HCT116 (cell line): ENCODE measurements at regions not wholly inside any gene's neighbourhood (a gene's known extent, or its start where the extent isn't known, plus 50 kb on each side); places are given as distances from the start of the nearest gene placed in this dataset.
A peak's percentile ranks its signal among the peaks of the same experiment; 100 is the strongest.

Experiments
- ATAC-seq: fragments of 200-7000 bp; cut with Tn5 transposase; 2 replicates; pipeline ENCODE4 v1.9.1; 2020; ENCODE audit warnings: mild to moderate bottlenecking, moderate library complexity
- BruUV-seq: library from RNA; stranded (reverse); fragments of 400-500 nt; replicated peaks from 2 replicates; lab custom pipeline; 2021; lab: Mats Ljungman, UMichigan
- CTCF ChIA-PET: fragments of 300-600 bp; sonication (Branson Sonifier 250); formaldehyde crosslinking; loops from one replicate; lab custom pipeline; 2021; ENCODE audit warnings: antibody characterized with exemption; lab: Charles Lee
- POLR2A ChIA-PET: fragments of 300-600, 350-600 bp; sonication (Branson Sonifier 250); formaldehyde crosslinking; loops from one replicate; lab custom pipeline; 2021; ENCODE audit warnings: antibody characterized with exemption; lab: Charles Lee
- RAD21 ChIA-PET, 2 experiments: fragments of 300-600 bp; sonication (Branson Sonifier 250); formaldehyde crosslinking; loops; one replicate each; lab custom pipeline; 2023; ENCODE audit warnings: low total read pairs in 2 of 2; ENCODE audit not compliant: uncharacterized antibody in 2 of 2, unreplicated experiment in 2 of 2, low non-redundant PET in 1 of 2; lab: Charles Lee
- DNase-seq: peaks from one replicate; pipeline ENCODE4 v3.0.0-alpha.2; 2010; ENCODE audit warnings: low read depth, low spot score
- H2AFZ ChIP-seq: fragments of 200-600 bp; shearing (Covaris generic), sonication (generic); 2 replicates; pipeline ENCODE4 v1.6.1; 2017; ENCODE audit warnings: low read depth, mixed run types, mixed read lengths, antibody characterized with exemption, low read length; ENCODE audit not compliant: poor library complexity, severe bottlenecking
- H3K27ac ChIP-seq: 2 replicates; pipeline ENCODE4 v1.5.1; 2012; ENCODE audit warnings: low read depth, low read length
- H3K27me3 ChIP-seq: fragments of 200-600 bp; sonication (generic); 2 replicates; pipeline ENCODE4 v1.6.1; 2016; ENCODE audit warnings: mixed run types, low read length, mixed read lengths; ENCODE audit not compliant: insufficient read depth
- H3K36me3 ChIP-seq, 2 experiments: fragments of 200-500 bp in 1 of 2; fragments of 200-600 bp in 1 of 2; sonication (Bioruptor generic) in 1 of 2; sonication (generic) in 1 of 2; 2 replicates each; pipeline versions ENCODE4 v1.5.1 to v1.6.1; 2014 to 2016; ENCODE audit warnings: low read length in 2 of 2, inconsistent platforms in 1 of 2, mixed read lengths in 1 of 2, mixed run types in 1 of 2; ENCODE audit not compliant: insufficient read depth in 2 of 2, control insufficient read depth in 1 of 2
- H3K4me1 ChIP-seq, 2 experiments: fragments of 200-600 bp in 1 of 2; sonication (generic) in 1 of 2; 2 replicates each; pipeline versions ENCODE4 v1.5.1 to v1.6.1; 2012 to 2017; ENCODE audit warnings: low read length in 2 of 2, inconsistent platforms in 1 of 2, mild to moderate bottlenecking in 1 of 2, mixed read lengths in 1 of 2, mixed run types in 1 of 2, moderate library complexity in 1 of 2; ENCODE audit not compliant: insufficient read depth in 2 of 2, control insufficient read depth in 1 of 2
- H3K4me2 ChIP-seq: fragments of 200-600 bp; sonication (generic); 2 replicates; pipeline ENCODE4 v1.6.1; 2017; ENCODE audit warnings: mixed run types, low read length, mixed read lengths
- H3K4me3 ChIP-seq, 2 experiments: fragments of 200-600 bp in 1 of 2; sonication (generic) in 1 of 2; replicated peaks in 1 of 2; 2 replicates each; pipeline ENCODE4 v1.5.1; 2011 to 2016; ENCODE audit warnings: low read length in 2 of 2, control low read depth in 1 of 2, low read depth in 1 of 2, mild to moderate bottlenecking in 1 of 2, mixed read lengths in 1 of 2, mixed run types in 1 of 2
- H3K79me2 ChIP-seq: fragments of 200-600 bp; sonication (generic); 2 replicates; pipeline ENCODE4 v1.6.1; 2017; ENCODE audit warnings: mild to moderate bottlenecking, mixed run types, low read length, moderate library complexity, mixed read lengths; ENCODE audit not compliant: insufficient read depth
- H3K9ac ChIP-seq: fragments of 200-600 bp; sonication (generic); 2 replicates; pipeline ENCODE4 v1.6.1; 2016; ENCODE audit warnings: low read length, mixed read lengths
- H3K9me2 ChIP-seq: fragments of 200-600 bp; sonication (generic), shearing (Covaris generic); 2 replicates; pipeline ENCODE4 v1.6.1; 2017; ENCODE audit warnings: mixed run types, mild to moderate bottlenecking, moderate library complexity; ENCODE audit not compliant: insufficient read depth
- H3K9me3 ChIP-seq, 2 experiments: fragments of 200-500 bp in 1 of 2; fragments of 200-600 bp in 1 of 2; sonication (Bioruptor generic) in 1 of 2; sonication (generic) in 1 of 2; 2 replicates each; pipeline ENCODE4 v1.6.1; 2014 to 2017; ENCODE audit warnings: low read length in 2 of 2, mixed read lengths in 2 of 2, inconsistent platforms in 1 of 2, low read depth in 1 of 2, mild to moderate bottlenecking in 1 of 2, mixed run types in 1 of 2, moderate library complexity in 1 of 2; ENCODE audit not compliant: control insufficient read depth in 1 of 2, insufficient read depth in 1 of 2
- H4K20me1 ChIP-seq: fragments of 200-600 bp; sonication (generic), shearing (Covaris generic); 2 replicates; pipeline ENCODE4 v1.6.1; 2017; ENCODE audit warnings: mixed run types, mild to moderate bottlenecking, moderate library complexity; ENCODE audit not compliant: insufficient read depth
- CBX3 ChIP-seq: IDR thresholded peaks from 2 replicates; pipeline ENCODE4 v1.6.1; 2012; ENCODE audit warnings: low read depth
- CEBPB ChIP-seq: IDR thresholded peaks from 2 replicates; pipeline ENCODE4 v1.6.1; 2012; ENCODE audit warnings: low read depth
- CTCF ChIP-seq, 3 experiments: fragments of 200-600 bp in 1 of 3; sonication (generic) in 1 of 3; IDR thresholded peaks in 2 of 3; conservative IDR thresholded peaks in 1 of 3; 2 replicates each; pipeline ENCODE4 v1.5.1; 2012 to 2017; ENCODE audit warnings: low read depth in 2 of 3, low read length in 2 of 3, antibody characterized with exemption in 1 of 3, borderline replicate concordance in 1 of 3, control low read depth in 1 of 3, mild to moderate bottlenecking in 1 of 3, mixed read lengths in 1 of 3, mixed run types in 1 of 3, moderate library complexity in 1 of 3; ENCODE audit not compliant: insufficient read depth in 1 of 3
- EGR1 ChIP-seq: IDR thresholded peaks from 2 replicates; pipeline ENCODE4 v1.6.1; 2012; ENCODE audit warnings: low read depth
- ELF1 ChIP-seq: IDR thresholded peaks from 2 replicates; pipeline ENCODE4 v1.6.1; 2012; ENCODE audit warnings: low read depth, borderline replicate concordance
- EZH2 ChIP-seq: fragments of 200-600 bp; sonication (generic); IDR thresholded peaks from 2 replicates; pipeline ENCODE4 v1.6.1; 2017; ENCODE audit warnings: antibody characterized with exemption, mixed run types
- EZH2phosphoT487 ChIP-seq: fragments of 200-600 bp; IDR thresholded peaks from 2 replicates; pipeline ENCODE4 v1.6.1; 2018; ENCODE audit warnings: antibody characterized with exemption, borderline replicate concordance
- FOSL1 ChIP-seq: IDR thresholded peaks from 2 replicates; pipeline ENCODE4 v1.6.1; 2012; ENCODE audit warnings: low read depth
- POLR2A ChIP-seq: IDR thresholded peaks from 2 replicates; pipeline ENCODE4 v1.7.0; 2011; ENCODE audit warnings: borderline replicate concordance; ENCODE audit not compliant: insufficient read depth, insufficient read length; ENCODE audit errors: extremely low read depth
- POLR2AphosphoS5 ChIP-seq: IDR thresholded peaks from 2 replicates; pipeline ENCODE4 v1.6.1; 2011; ENCODE audit warnings: mild to moderate bottlenecking, low read depth, low read length, moderate library complexity
- REST ChIP-seq: IDR thresholded peaks from 2 replicates; pipeline ENCODE4 v1.6.1; 2012; ENCODE audit warnings: low read depth
- SIN3A ChIP-seq: IDR thresholded peaks from 2 replicates; pipeline ENCODE4 v1.6.1; 2012; ENCODE audit warnings: low read depth
- SP1 ChIP-seq: IDR thresholded peaks from 2 replicates; pipeline ENCODE4 v1.6.1; 2012; ENCODE audit warnings: low read depth
- TCF7L2 ChIP-seq: IDR thresholded peaks from 2 replicates; pipeline ENCODE4 v1.7.0; 2011; ENCODE audit warnings: borderline replicate concordance, inconsistent platforms; ENCODE audit not compliant: insufficient read depth, insufficient read length; ENCODE audit errors: extremely low read depth
- YY1 ChIP-seq: IDR thresholded peaks from 2 replicates; pipeline ENCODE4 v1.6.1; 2011; ENCODE audit warnings: low read length, low read depth, moderate library complexity, mild to moderate bottlenecking; ENCODE audit not compliant: insufficient replicate concordance; ENCODE audit errors: extremely low read depth
- ZBTB33 ChIP-seq: IDR thresholded peaks from 2 replicates; pipeline ENCODE4 v1.6.1; 2011; ENCODE audit warnings: mild to moderate bottlenecking, low read length, moderate library complexity; ENCODE audit not compliant: insufficient replicate concordance; ENCODE audit errors: extremely low read depth
- ZFX ChIP-seq: fragments of 450-650 bp; IDR thresholded peaks from 2 replicates; pipeline ENCODE4 v1.6.1; 2017
- ZNF274 ChIP-seq: fragments of 200-500 bp; sonication (Bioruptor generic); IDR thresholded peaks from 2 replicates; pipeline ENCODE4 v1.6.1; 2014; ENCODE audit warnings: mild to moderate bottlenecking, low read depth, low read length, inconsistent platforms
- intact Hi-C: fragments of 100-400 bp; cut with micrococcal nuclease; formaldehyde crosslinking; loops from 2 replicates; pipeline ENCODE4 v1.10.0; 2022

GRCh38 chr4:153115322-153116290, 88.6 kb upstream of the TRIM2 start:
- Histone ChIP-seq H3K9me2 (no peaks in the 10 kb centered on the region), H3K4me1 (peaks cover 10 to 26% of the 10 kb centered on the region in 2 experiments), H3K27me3 (no peaks in the 10 kb centered on the region), H2AFZ (peak overlapping the region; percentile 97), H3K9ac (peak overlapping the region; percentile 37), H3K4me2 (peak overlapping the region; percentile 84), H3K36me3 (no peaks in the 10 kb centered on the region), H3K9me3 (no peaks in the 10 kb centered on the region), H4K20me1 (no peaks in the 10 kb centered on the region), H3K4me3 (peak overlapping the region; percentile 6 to 49), H3K79me2 (no peaks in the 10 kb centered on the region), H3K27ac (peak overlapping the region; percentile 39)
- ChIA-PET RAD21 (no interaction called here), CTCF (interaction anchor here (0.8 to 1.6 kb wide), 5 partner anchors 12 to 534 kb away, joined by 3 to 7 read pairs (median 4); no protein-coding TSS in a partner anchor), POLR2A (no interaction called here)
- intact Hi-C loops = no loop called here
- peak; percentile 46 for DNase-seq
- no TSS peak for BruUV-seq
- ATAC-seq = peak; percentile 68
- TF ChIP-seq ZNF274 (no peak), POLR2A (no peak), CBX3 (0 out of 2 replicates have a peak, but pooled peaks have one; percentile 23), YY1 (peak; percentile 76), SIN3A (0 out of 2 replicates have a peak, but pooled peaks have one; percentile 35), EZH2phosphoT487 (no peak), FOSL1 (peak; percentile 82), TCF7L2 (peak; percentile 76), REST (no peak), SP1 (peak; percentile 73), ZFX (no peak), EZH2 (no peak), CEBPB (no peak), EGR1 (no peak), CTCF (IDR thresholded peaks at IDR 0.05 in 2 of 3, conservative IDR thresholded peaks at IDR 0.05 in 1 of 3; ENCODE audit: borderline replicate concordance in 1 of 3, insufficient read depth in 1 of 3, low read depth in 2 of 3, low read length in 2 of 3) (no peak), ZBTB33 (no peak), ELF1 (no peak), POLR2AphosphoS5 (no peak)
